GM19035 (cell line): ENCODE measurements at regions not wholly inside any gene's neighbourhood (a gene's known extent, or its start where the extent isn't known, plus 50 kb on each side); places are given as distances from the start of the nearest gene placed in this dataset.

ENCODE experiments used
- ATAC-seq: cut with Tn5 transposase; IDR thresholded peaks from one replicate; pipeline ENCODE4 v1.9.1; 2021; ENCODE audit not compliant: unreplicated experiment

GRCh38 chr5:68529581-68529980 is 314.0 kb downstream of the PIK3R1 start:
- no peak for ATAC-seq

GRCh38 chr5:68531970-68532369 is 316.4 kb downstream of the PIK3R1 start:
- ATAC-seq: no peak

- no peak for ATAC-seq
Measured at GRCh38 chr5:68533051-68533450, 317.5 kb downstream of the PIK3R1 start.

DNA sequence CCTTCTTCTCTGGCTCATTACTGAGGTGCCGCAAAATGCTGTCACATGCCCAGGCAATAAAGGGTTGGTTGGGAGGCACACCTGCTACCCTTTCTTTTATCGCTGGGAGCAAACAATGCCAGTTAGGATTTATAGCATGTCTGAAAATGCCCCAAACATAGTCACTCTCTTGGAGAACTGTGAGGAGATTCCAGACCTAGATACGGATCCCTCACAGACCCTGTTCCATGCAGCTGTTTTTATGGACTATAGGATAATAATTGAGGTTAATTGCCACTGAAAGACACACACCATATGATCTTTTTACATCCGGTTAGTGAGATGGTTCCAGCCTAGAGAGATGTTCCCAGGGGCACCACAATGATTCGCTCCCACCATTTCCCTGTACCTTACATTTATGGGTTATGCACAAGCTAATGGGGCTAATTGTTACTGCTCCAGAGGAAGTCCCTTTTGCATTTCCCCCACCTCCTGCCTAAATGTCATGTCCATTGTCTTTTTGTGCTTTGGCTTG is 318.1 kb downstream of the PIK3R1 start:
- ATAC-seq: no peak

GRCh38 chr5:68534131-68534940 is 318.8 kb downstream of the PIK3R1 start:
- ATAC-seq: no peak

- ATAC-seq: no peak
Measured at GRCh38 chr5:68534956-68535520, 319.5 kb downstream of the PIK3R1 start.

GRCh38 chr5:68538814-68539420 is 323.4 kb downstream of the PIK3R1 start:
- no peak for ATAC-seq

- no peak for ATAC-seq
Measured at GRCh38 chr5:68540798-68541590, 325.4 kb downstream of the PIK3R1 start.

DNA sequence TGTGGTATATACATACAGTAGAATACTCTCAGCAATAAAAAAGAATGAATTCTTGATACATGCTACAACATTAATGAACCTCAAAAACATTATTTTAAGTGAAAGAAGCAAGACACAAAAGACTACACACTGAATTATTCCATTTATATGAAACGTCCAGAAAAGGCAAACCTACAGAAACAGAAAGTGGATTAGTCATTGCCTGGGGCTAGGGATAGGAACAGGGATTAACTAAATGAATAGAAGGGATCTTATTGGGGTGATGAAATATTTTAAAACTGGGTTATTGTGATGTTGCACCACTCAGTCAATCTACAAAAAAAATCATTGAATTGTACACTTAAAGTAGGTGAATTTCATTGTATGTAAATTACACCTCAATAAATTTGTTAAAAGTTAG is 326.7 kb downstream of the PIK3R1 start:
- ATAC-seq: no peak

DNA sequence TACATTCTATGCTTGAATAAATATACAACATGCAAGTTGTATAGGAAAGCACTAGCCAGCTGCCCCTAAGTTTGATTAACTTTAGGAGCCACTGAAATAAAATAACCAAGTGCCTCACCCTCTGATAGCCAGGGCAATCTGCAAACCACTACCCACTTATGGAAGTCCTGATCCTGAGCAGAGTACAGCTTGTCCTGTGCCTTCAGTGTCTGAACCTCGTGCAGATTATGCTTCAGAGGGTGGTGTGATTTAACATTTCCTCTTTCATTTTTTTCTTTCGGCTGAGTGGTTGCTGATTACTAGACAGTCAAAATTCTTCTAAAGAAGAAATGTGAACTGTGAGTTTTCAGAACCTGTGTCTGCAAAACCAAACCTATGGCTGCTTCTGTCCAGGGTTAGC is 327.7 kb downstream of the PIK3R1 start:
- no peak for ATAC-seq

GRCh38 chr5:68544091-68544647 is 328.6 kb downstream of the PIK3R1 start:
- no peak for ATAC-seq

GRCh38 chr5:68544648-68545552 is 329.3 kb downstream of the PIK3R1 start:
- ATAC-seq: no peak

DNA sequence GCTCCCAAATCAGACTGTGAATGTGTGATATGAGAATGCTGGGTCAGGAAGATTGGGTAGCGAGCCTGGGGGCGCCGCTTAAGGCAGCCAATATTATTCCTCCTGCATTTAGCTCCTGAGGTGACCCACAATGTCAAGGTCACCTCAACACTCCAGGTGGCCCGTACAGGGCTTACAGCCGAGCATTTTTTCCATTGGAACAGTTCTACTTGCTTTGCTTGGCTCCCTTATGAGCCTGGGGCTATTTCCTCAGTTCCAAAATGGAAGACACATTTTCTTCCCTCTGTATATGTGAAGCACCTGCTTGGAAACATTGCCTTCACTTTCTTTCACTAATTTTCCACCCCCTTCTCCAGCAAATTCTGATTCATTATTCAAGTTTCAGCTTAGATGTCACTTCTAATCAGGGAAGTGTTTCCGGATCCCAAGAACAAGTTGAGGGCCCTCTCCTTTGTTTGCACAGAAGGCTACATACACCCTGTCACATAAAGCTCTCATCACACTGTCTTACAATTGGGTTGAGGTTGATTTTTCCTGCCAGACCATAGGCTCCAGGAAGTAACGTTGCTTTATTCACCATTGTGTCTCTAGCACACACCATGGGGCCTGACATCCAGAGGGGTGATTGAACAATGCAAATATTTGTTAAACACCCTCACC is 330.2 kb downstream of the PIK3R1 start:
- ATAC-seq: no peak

GRCh38 chr5:68547056-68547455 is 331.5 kb downstream of the PIK3R1 start:
- no peak for ATAC-seq

GRCh38 chr5:68547622-68548021 is 332.1 kb downstream of the PIK3R1 start:
- no peak for ATAC-seq

DNA sequence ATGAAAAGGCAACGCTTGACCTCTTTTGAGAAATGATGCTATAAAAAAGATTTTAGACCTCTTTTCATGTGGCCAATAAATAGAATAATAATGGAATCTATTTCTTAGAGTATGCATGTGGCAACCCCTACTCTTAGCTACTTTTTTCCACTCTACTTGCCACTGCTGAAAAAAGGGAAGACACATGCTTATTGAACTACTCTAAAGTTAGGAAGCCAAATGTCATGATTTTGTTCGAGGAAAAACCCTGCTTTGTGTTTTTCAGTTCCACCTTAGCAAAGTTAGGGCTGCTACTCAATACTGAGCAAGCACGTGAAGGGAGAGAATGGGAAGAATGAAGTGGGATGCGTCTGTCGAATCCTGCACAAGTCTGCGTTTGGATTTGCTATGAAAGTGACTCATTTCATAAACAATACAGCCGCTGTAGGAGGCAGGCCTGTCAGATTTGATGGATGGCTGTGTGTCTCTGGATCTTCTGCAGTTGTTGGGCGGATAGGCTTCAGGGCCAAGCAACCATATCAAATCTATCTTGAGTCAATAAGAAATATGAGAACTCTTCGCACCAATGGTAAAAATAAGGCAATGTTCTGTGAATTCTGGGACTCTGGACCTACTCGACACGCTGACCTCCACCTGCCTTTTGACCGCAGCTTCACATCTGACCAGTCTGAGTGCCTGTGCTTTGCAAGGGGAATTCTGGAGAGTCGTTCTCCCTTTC is 333.6 kb downstream of the PIK3R1 start:
- ATAC-seq: no peak

- ATAC-seq: no peak
Measured at GRCh38 chr5:68550015-68550414, 334.5 kb downstream of the PIK3R1 start.

GRCh38 chr5:68551436-68551835 is 335.9 kb downstream of the PIK3R1 start:
- no peak for ATAC-seq
